Neural cell (in vitro differentiated cells): ENCODE measurements at regions not wholly inside any gene's neighbourhood (a gene's known extent, or its start where the extent isn't known, plus 50 kb on each side); places are given as distances from the start of the nearest gene placed in this dataset.
"Not testable (repeated sequence)": the region's sequence is repeated elsewhere in the genome, so short reads cannot be mapped to it uniquely, and the experiment has no call there.

Source experiments
- H2AFZ ChIP-seq: fragments of 200-600, 300-800 bp; sonication (generic), shearing (Covaris generic); 2 replicates; pipeline ENCODE4 v1.6.0; 2014; ENCODE audit warnings: low read depth, mild to moderate bottlenecking, antibody characterized with exemption, low read length, moderate library complexity
- H3F3A ChIP-seq: fragments of 200-600 bp; shearing (Covaris generic); 2 replicates; pipeline ENCODE4 v1.6.1; 2016; ENCODE audit warnings: mild to moderate bottlenecking, moderate library complexity, mixed read lengths, antibody characterized with exemption, low read length; ENCODE audit not compliant: insufficient read depth, poor library complexity, severe bottlenecking
- H3K27ac ChIP-seq: fragments of 200-600, 300-800 bp; sonication (generic), shearing (Covaris generic); 2 replicates; pipeline ENCODE4 v1.5.1; 2014; ENCODE audit warnings: mild to moderate bottlenecking, low read length, moderate library complexity
- H3K27me3 ChIP-seq: fragments of 300-800, 200-600 bp; sonication (generic), shearing (Covaris generic); 2 replicates; pipeline ENCODE4 v1.6.0; 2014; ENCODE audit warnings: mild to moderate bottlenecking, low read depth, low read length, moderate library complexity; ENCODE audit not compliant: insufficient read depth
- H3K36me3 ChIP-seq: fragments of 300-800, 200-600 bp; sonication (generic), shearing (Covaris generic); 2 replicates; pipeline ENCODE4 v1.5.1; 2014; ENCODE audit warnings: mild to moderate bottlenecking, antibody characterized with exemption, low read length, moderate library complexity; ENCODE audit not compliant: insufficient read depth
- H3K4me2 ChIP-seq: fragments of 300-800, 200-600 bp; sonication (generic), shearing (Covaris generic); 2 replicates; pipeline ENCODE4 v1.6.0; 2014; ENCODE audit warnings: mild to moderate bottlenecking, low read length
- H3K4me3 ChIP-seq: fragments of 300-800, 200-600 bp; sonication (generic), shearing (Covaris generic); 2 replicates; pipeline ENCODE4 v1.5.1; 2014; ENCODE audit warnings: mild to moderate bottlenecking, low read length, moderate library complexity
- H3K79me2 ChIP-seq: fragments of 200-600 bp; shearing (Covaris generic); replicated peaks from 2 replicates; pipeline ENCODE4 v1.6.0; 2014; ENCODE audit warnings: mild to moderate bottlenecking, low read length, moderate library complexity; ENCODE audit not compliant: insufficient read depth
- H3K9ac ChIP-seq: fragments of 300-800, 200-600 bp; sonication (generic), shearing (Covaris generic); 2 replicates; pipeline ENCODE4 v1.6.1; 2016; ENCODE audit warnings: mild to moderate bottlenecking, low read length, mixed read lengths
- H3K9me2 ChIP-seq: fragments of 200-600 bp; shearing (Covaris generic); 2 replicates; pipeline ENCODE4 v1.6.1; 2016; ENCODE audit warnings: mild to moderate bottlenecking, low read length, mixed read lengths; ENCODE audit not compliant: insufficient read depth
- H3K9me3 ChIP-seq: fragments of 200-600, 300-800 bp; sonication (generic), shearing (Covaris generic); 2 replicates; pipeline ENCODE4 v1.6.1; 2016; ENCODE audit warnings: mild to moderate bottlenecking, mixed run types, low read length, moderate library complexity, mixed read lengths
- H4K20me1 ChIP-seq: fragments of 200-600 bp; shearing (Covaris generic); 2 replicates; pipeline ENCODE4 v1.6.1; 2016; ENCODE audit warnings: mild to moderate bottlenecking, mixed run types; ENCODE audit not compliant: insufficient read depth

DNA sequence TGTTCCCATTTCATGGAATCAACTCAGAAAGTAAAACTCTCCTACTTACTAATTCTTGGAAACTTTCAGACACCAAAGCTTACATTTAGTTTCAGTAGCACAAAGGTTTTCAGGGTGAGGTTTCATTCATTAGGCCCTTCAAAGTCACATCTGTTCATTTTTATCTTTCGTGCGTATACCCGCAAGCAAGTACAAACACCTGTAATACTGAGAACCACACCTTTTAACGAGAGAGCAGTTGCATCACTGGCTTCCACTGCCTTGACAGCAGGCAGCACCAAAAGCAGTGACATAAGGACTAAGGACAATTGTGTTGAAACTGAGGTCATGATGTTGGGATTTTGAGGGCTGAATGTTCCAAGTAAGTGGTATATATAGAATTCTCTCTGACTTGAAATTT lies 60.5 kb downstream of the GOLGA6L22 start:
- not testable (repeated sequence) for H3K79me2 ChIP-seq, H3K27ac ChIP-seq, H3K36me3 ChIP-seq, H3K27me3 ChIP-seq, H3F3A ChIP-seq, H3K4me2 ChIP-seq, H3K4me3 ChIP-seq, H4K20me1 ChIP-seq, H2AFZ ChIP-seq, H3K9me3 ChIP-seq, H3K9me2 ChIP-seq, H3K9ac ChIP-seq

DNA sequence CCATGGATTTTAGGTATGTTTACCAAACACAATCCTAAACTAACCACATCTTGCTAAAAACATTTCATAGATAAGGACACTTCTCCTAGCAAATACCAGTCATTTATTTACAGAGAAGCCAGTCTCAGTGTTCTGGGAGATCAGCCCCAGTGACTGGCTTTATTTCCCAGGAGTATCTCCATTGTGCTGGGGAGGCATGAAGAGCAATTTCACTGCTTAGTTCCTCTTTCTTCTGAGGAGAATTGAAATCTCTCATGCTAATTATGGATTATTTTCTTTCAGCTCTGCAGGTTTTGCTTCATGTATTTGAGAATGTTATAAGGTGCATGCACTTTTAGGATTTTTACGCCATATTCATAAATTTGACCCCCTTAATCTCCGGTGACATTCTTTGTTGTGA lies 67.8 kb downstream of the GOLGA6L22 start:
- not testable (repeated sequence) for H3K36me3 ChIP-seq, H3K27me3 ChIP-seq, H3K27ac ChIP-seq, H2AFZ ChIP-seq, H3F3A ChIP-seq, H3K9me2 ChIP-seq, H4K20me1 ChIP-seq, H3K4me3 ChIP-seq, H3K9me3 ChIP-seq, H3K79me2 ChIP-seq, H3K9ac ChIP-seq, H3K4me2 ChIP-seq

GRCh38 chr15:22527016-22527415 lies 68.3 kb downstream of the GOLGA6L22 start:
- H2AFZ ChIP-seq, H3K9me3 ChIP-seq, H3K27me3 ChIP-seq: not testable (repeated sequence)

DNA sequence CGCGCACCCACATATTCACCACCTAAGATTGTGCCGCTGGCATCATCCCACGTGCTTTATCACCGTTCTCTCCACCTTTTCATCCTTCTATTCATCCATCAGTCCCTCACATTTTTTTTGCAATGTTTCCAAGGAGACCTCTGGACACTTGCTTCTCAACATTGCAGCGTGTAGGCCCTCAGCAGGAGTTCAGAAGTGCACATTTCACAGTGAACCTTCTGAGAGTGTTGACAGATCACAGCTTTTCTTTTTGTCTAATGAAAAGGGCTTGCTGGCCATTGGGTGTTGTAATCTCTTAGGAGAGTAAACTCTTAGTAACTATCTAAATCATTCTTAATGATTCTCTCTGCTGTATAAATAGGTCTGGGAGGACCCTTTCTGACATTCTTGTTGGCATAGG lies 70.5 kb downstream of the GOLGA6L22 start:
- not testable (repeated sequence) for H4K20me1 ChIP-seq, H3K4me3 ChIP-seq, H3K9ac ChIP-seq, H3K79me2 ChIP-seq, H3K27ac ChIP-seq, H2AFZ ChIP-seq, H3K9me2 ChIP-seq, H3K27me3 ChIP-seq, H3F3A ChIP-seq, H3K9me3 ChIP-seq, H3K4me2 ChIP-seq, H3K36me3 ChIP-seq

More at GRCh38 chr15:22527016-22527415, 68.3 kb downstream of the GOLGA6L22 start:
- not testable (repeated sequence) for H3K9me2 ChIP-seq, H3K9ac ChIP-seq, H3K4me2 ChIP-seq, H4K20me1 ChIP-seq, H3K36me3 ChIP-seq, H3K27ac ChIP-seq, H3F3A ChIP-seq, H3K4me3 ChIP-seq, H3K79me2 ChIP-seq

- not testable (repeated sequence) for H3K36me3 ChIP-seq, H4K20me1 ChIP-seq, H3K4me3 ChIP-seq, H3K27ac ChIP-seq, H3F3A ChIP-seq, H3K4me2 ChIP-seq, H3K9ac ChIP-seq, H3K79me2 ChIP-seq, H2AFZ ChIP-seq, H3K9me2 ChIP-seq, H3K27me3 ChIP-seq, H3K9me3 ChIP-seq
Measured at GRCh38 chr15:22559701-22560100, 101.0 kb downstream of the GOLGA6L22 start.

- not testable (repeated sequence) for H3K4me2 ChIP-seq, H3K79me2 ChIP-seq, H3K27me3 ChIP-seq, H4K20me1 ChIP-seq, H3K4me3 ChIP-seq, H3K9ac ChIP-seq, H3K27ac ChIP-seq, H2AFZ ChIP-seq, H3K9me2 ChIP-seq, H3F3A ChIP-seq, H3K36me3 ChIP-seq, H3K9me3 ChIP-seq
Measured at GRCh38 chr15:22561716-22562115, 103.0 kb downstream of the GOLGA6L22 start.

DNA sequence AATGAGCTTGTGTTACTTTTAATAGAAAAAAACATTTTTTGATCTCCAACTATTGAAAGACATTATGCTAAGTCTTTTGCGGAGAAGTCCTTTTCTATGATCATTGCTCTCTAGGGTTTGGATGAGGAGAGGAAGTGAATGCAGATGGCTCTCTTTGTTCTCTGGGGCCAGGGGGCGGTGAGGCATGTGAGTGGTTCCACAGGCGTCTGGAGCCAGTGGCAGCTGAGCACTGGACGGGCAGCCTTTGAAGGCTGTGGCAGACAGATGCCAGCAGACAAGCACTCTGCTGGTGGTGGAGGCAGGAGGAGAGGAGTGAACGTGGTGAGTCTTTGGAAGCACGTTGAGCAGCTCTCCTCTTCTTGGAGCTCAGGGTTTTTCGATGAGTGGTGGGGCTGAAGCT lies 107.8 kb downstream of the GOLGA6L22 start:
- not testable (repeated sequence) for H3K9ac ChIP-seq, H3K36me3 ChIP-seq, H3K27ac ChIP-seq, H3K79me2 ChIP-seq, H3K27me3 ChIP-seq, H3F3A ChIP-seq, H3K9me2 ChIP-seq, H2AFZ ChIP-seq, H3K9me3 ChIP-seq, H3K4me3 ChIP-seq, H4K20me1 ChIP-seq, H3K4me2 ChIP-seq

DNA sequence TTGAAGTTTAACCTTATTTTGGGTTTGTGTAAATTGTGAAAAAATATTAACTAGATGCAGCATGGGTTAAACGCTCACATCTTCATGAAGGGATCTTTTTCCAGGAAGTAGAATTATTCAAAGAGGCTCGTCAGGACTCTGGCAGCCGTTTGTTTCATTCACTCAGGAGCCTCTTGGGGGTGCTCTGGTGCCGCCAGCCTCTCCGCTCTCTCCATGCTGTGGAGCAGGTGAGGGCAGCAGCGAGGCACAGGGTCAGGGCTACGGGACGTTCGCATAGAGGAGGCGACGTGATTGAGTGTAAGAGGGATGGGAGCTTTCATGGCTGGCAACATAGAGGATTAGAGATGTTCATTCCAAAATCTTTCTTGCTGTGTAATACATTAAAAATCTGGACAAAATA lies 110.8 kb downstream of the GOLGA6L22 start:
- not testable (repeated sequence) for H3K27me3 ChIP-seq

More for the DNA sequence above, 110.8 kb downstream of the GOLGA6L22 start:
- H3F3A ChIP-seq, H3K36me3 ChIP-seq, H3K79me2 ChIP-seq, H4K20me1 ChIP-seq, H3K9ac ChIP-seq, H2AFZ ChIP-seq, H3K4me3 ChIP-seq, H3K9me3 ChIP-seq, H3K27ac ChIP-seq, H3K9me2 ChIP-seq, H3K4me2 ChIP-seq: not testable (repeated sequence)
